Lung (tissue), 11 donors: ENCODE measurements at regions not wholly inside any gene's neighbourhood (a gene's known extent, or its start where the extent isn't known, plus 50 kb on each side); places are given as distances from the start of the nearest gene placed in this dataset.
A peak's percentile ranks its signal among the peaks of the same experiment; 100 is the strongest.

ENCODE experiments used
- ATAC-seq: fragments of 200-7000 bp; cut with Tn5 transposase; one replicate; pipeline ENCODE4 v1.9.1; 2020; ENCODE audit warnings: moderate number of reproducible peaks; ENCODE audit not compliant: insufficient read depth, low FRiP score
- DNase-seq, 3 donors: peaks; one replicate each; pipeline ENCODE4 v3.0.0-alpha.2; 2013 to 2017
- H3K27ac ChIP-seq, 2 donors: one replicate each; pipeline ENCODE4 v1.5.1; 2013; ENCODE audit warnings: mild to moderate bottlenecking in 2 of 2, moderate library complexity in 2 of 2, control low read depth in 1 of 2, inconsistent platforms in 1 of 2, low read depth in 1 of 2, low read length in 1 of 2
- H3K27me3 ChIP-seq, 3 donors: one replicate each; pipeline ENCODE4 v1.5.1; 2013; ENCODE audit warnings: low read length in 2 of 3; ENCODE audit not compliant: control insufficient read depth in 3 of 3, insufficient read depth in 3 of 3
- H3K36me3 ChIP-seq, 4 donors: one replicate each; pipeline ENCODE4 v1.5.1; 2013; ENCODE audit warnings: low read length in 4 of 4, mild to moderate bottlenecking in 1 of 4, moderate library complexity in 1 of 4; ENCODE audit not compliant: control insufficient read depth in 4 of 4, insufficient read depth in 4 of 4
- H3K4me1 ChIP-seq, 5 donors: one replicate each; pipeline ENCODE4 v1.5.1; 2013; ENCODE audit warnings: low read length in 5 of 5, mild to moderate bottlenecking in 2 of 5, moderate library complexity in 1 of 5; ENCODE audit not compliant: control insufficient read depth in 5 of 5, insufficient read depth in 5 of 5
- H3K4me3 ChIP-seq: one replicate; pipeline ENCODE4 v1.5.1; 2013; ENCODE audit warnings: mild to moderate bottlenecking, control low read depth, moderate library complexity
- H3K9ac ChIP-seq, 2 donors: one replicate each; pipeline ENCODE4 v1.5.1; 2013; ENCODE audit warnings: low read length in 2 of 2, control low read depth in 1 of 2; ENCODE audit not compliant: insufficient read depth in 1 of 2
- H3K9me3 ChIP-seq, 4 donors: one replicate each; pipeline ENCODE4 v1.5.1; 2013; ENCODE audit warnings: low read length in 3 of 4, mild to moderate bottlenecking in 1 of 4, moderate library complexity in 1 of 4; ENCODE audit not compliant: control insufficient read depth in 4 of 4, insufficient read depth in 3 of 4
- CTCF ChIP-seq: IDR thresholded peaks from 2 replicates; pipeline ENCODE4 v1.5.1; 2012; ENCODE audit warnings: mild to moderate bottlenecking; ENCODE audit errors: control extremely low read depth, extremely low read depth
- WGBS, 2 donors: extraction: QIAGEN DNeasy Blood & Tissue Kit; methylation state at CpG; one replicate each; pipeline ENCODE4 v1.1.7; 2013; 5-methylcytosine and 5-hydroxymethylcytosine counted together
- donor health status: control.
- donor health status: control.
- donor health status: Bipolar disorder and iron deficiency.
- donor health status: healthy.
- donor health status: DM: yes; HTN: yes; CAD: no.

- Histone ChIP-seq H3K9ac (no peak overlapping the region), H3K4me1 (no peaks in the 10 kb centered on the region), H3K4me3 (no peak overlapping the region), H3K36me3 (no peaks in the 10 kb centered on the region), H3K27ac (no peak overlapping the region), H3K9me3 (peaks cover 0 to 1% (median 0%) of the 10 kb centered on the region in 4 donors), H3K27me3 (no peaks in the 10 kb centered on the region)
- WGBS, 2 donors: 65 to 80% methylated on average over 4 of the region's 4 CpGs
- DNase-seq: peak in 1 of 3 donors; percentile 4
- no peak for TF ChIP-seq CTCF
- no peak for ATAC-seq
Observed at GRCh38 chr1:213692321-213692720, 295.5 kb upstream of the PROX1 start.

- no peak for TF ChIP-seq CTCF
- no peak for ATAC-seq
- Histone ChIP-seq H3K36me3 (no peaks in the 10 kb centered on the region), H3K4me3 (no peak overlapping the region), H3K9ac (no peak overlapping the region), H3K4me1 (no peaks in the 10 kb centered on the region), H3K9me3 (no peaks in the 10 kb centered on the region), H3K27me3 (no peaks in the 10 kb centered on the region), H3K27ac (no peak overlapping the region)
- WGBS, 2 donors: 78 to 82% methylated on average over 4 of the region's 4 CpGs
- no peak for DNase-seq
Observed at GRCh38 chr1:213693864-213694263, 293.9 kb upstream of the PROX1 start.

- Histone ChIP-seq H3K9ac (no peak overlapping the region), H3K9me3 (no peaks in the 10 kb centered on the region), H3K36me3 (no peaks in the 10 kb centered on the region), H3K4me1 (no peaks in the 10 kb centered on the region), H3K4me3 (no peak overlapping the region), H3K27me3 (no peaks in the 10 kb centered on the region), H3K27ac (no peak overlapping the region)
- ATAC-seq: peak; percentile 34
- 79 to 91% methylated on average over 4 of the region's 4 CpGs for WGBS, 2 donors
- no peak for DNase-seq
- TF ChIP-seq CTCF: no peak
Observed at GRCh38 chr1:213697192-213697802, 290.5 kb upstream of the PROX1 start.
